SJSA1 (cell line): ENCODE measurements at regions not wholly inside any gene's neighbourhood (a gene's known extent, or its start where the extent isn't known, plus 50 kb on each side); places are given as distances from the start of the nearest gene placed in this dataset.
A peak's percentile ranks its signal among the peaks of the same experiment; 100 is the strongest.

ENCODE experiments used
- DNase-seq, 2 experiments: peaks; one replicate each; pipeline ENCODE4 v3.0.0-alpha.2; 2015 to 2020; ENCODE audit warnings: low spot score in 2 of 2, low read depth in 1 of 2
- H3K27ac ChIP-seq: fragments of 250-450 bp; sonication (Bioruptor Pico); 2 replicates; pipeline ENCODE4 v1.5.1; 2020; ENCODE audit warnings: mild to moderate bottlenecking, moderate library complexity
- H3K27me3 ChIP-seq: fragments of 250-450 bp; sonication (Bioruptor Pico); replicated peaks from 2 replicates; pipeline ENCODE4 v1.5.1; 2020; ENCODE audit warnings: mild to moderate bottlenecking, moderate library complexity
- H3K36me3 ChIP-seq: fragments of 250-450 bp; sonication (Bioruptor Pico); 2 replicates; pipeline ENCODE4 v1.5.1; 2020; ENCODE audit warnings: mild to moderate bottlenecking
- H3K4me1 ChIP-seq: fragments of 250-450 bp; sonication (Bioruptor Pico); replicated peaks from 2 replicates; pipeline ENCODE4 v1.6.1; 2021; ENCODE audit warnings: mild to moderate bottlenecking
- H3K4me3 ChIP-seq: fragments of 250-450 bp; sonication (Bioruptor Pico); 2 replicates; pipeline ENCODE4 v1.5.1; 2020; ENCODE audit warnings: mild to moderate bottlenecking
- H3K9me3 ChIP-seq: fragments of 250-450 bp; sonication (Bioruptor Pico); replicated peaks from 2 replicates; pipeline ENCODE4 v1.5.1; 2020; ENCODE audit warnings: mild to moderate bottlenecking

DNA sequence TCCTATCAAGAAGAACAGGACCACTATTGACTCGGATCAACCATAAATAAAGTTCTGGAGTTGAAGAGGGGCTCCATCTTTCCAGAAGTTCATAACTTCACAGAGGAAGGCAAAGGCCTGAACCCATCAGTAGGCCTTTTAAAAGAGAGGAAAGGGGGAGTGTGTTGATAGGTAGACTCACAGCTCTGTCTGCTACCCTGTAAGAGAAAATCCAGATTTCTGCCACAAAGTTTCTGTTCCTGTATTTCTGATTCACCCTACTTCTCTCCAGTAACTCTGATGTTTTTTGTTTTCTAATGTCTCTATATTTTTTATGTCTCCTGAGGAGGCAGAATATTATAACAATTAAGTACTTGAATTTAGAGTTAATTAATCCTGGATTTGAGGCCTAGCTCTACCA is 564.0 kb downstream of the TNS1 start:
- Histone ChIP-seq H3K9me3 (no peaks in the 10 kb centered on the region), H3K4me1 (peaks cover 4% of the 10 kb centered on the region), H3K36me3 (no peaks in the 10 kb centered on the region), H3K27ac (no peak overlapping the region), H3K27me3 (no peaks in the 10 kb centered on the region), H3K4me3 (no peak overlapping the region)
- no peak for DNase-seq

DNA sequence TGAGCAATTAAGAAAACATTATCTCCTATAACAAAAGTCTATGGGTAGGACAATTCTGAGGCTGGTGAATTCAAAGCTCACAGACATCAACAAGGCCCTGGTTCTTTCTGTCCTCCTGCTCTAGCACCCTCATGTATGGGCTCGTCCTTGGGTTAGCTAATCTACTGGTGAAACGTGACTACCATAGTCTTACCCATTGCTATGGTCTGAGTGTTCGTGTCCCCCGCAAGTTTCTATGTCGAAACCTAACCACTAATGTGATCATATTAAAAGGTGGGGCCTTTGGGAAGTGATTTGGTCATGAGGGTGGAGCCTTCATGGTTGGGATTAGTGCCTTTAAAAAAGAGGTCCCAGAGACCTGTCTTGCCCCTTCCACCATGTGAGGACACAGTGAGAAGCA is 564.7 kb downstream of the TNS1 start:
- no peaks in the 10 kb centered on the region for H3K9me3 ChIP-seq

DNA sequence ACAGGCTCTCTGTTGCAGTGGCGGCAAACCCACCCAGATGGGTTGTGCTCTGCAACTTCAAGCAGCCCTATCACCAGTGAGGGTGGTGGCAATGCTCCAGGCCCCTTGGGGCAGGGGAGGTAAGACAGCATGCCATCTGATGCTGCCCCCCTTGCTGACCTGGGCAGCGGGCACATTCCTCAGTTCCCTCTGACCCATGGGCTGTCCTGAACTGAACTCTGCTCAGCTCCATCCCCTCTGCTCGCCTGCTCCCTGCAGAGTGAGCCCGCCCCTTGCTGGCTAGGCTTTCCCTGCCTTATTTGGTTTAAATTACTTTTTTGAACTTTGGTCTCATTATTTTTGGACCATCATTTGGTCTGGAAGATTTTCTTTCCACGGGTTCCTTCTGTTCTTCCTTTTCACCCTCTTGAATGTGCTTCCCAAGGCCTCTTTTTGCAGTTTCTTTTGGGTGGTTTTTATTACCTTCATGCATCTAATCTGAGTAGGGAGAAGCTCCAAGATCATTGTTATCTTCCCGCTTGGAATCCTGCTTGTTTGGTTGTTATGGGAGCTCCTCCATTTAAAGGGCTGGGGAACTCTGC is 565.4 kb downstream of the TNS1 start:
- DNase-seq, result no peak
- H3K27me3 ChIP-seq, result no peaks in the 10 kb centered on the region
- no peak overlapping the region for H3K27ac ChIP-seq
- no peak overlapping the region for H3K4me3 ChIP-seq
- H3K4me1 ChIP-seq, result peaks cover 4% of the 10 kb centered on the region
- H3K36me3 ChIP-seq, result no peaks in the 10 kb centered on the region
- no peaks in the 10 kb centered on the region for H3K9me3 ChIP-seq

More for the DNA sequence above, 564.7 kb downstream of the TNS1 start:
- DNase-seq, result no peak
- no peaks in the 10 kb centered on the region for H3K27me3 ChIP-seq
- H3K36me3 ChIP-seq, result no peaks in the 10 kb centered on the region
- no peak overlapping the region for H3K27ac ChIP-seq
- H3K4me3 ChIP-seq, result no peak overlapping the region
- H3K4me1 ChIP-seq, result peaks cover 4% of the 10 kb centered on the region

DNA sequence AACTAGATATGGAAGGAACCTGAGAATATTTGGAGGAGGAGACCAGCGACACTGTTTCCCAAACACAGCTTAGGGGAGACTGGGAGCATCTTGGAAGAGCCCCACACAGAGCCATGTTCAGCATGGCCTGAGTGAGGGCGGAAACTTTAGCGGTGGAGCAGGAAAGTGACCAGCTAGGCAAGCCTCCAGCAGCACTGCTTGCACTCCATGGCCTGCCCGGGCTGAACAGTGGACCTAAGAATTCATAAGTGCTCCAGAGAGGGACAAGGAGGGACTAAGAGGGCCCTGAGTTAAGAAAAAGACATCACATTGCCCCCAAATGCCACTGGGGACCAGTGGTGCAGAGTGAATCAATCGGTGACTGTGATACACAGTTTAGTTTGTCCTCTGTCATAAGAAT is 566.4 kb downstream of the TNS1 start:
- Histone ChIP-seq H3K4me1 (peaks cover 7% of the 10 kb centered on the region), H3K27me3 (no peaks in the 10 kb centered on the region), H3K36me3 (no peaks in the 10 kb centered on the region), H3K27ac (no peak overlapping the region), H3K4me3 (no peak overlapping the region), H3K9me3 (no peaks in the 10 kb centered on the region)
- DNase-seq, result no peak

DNA sequence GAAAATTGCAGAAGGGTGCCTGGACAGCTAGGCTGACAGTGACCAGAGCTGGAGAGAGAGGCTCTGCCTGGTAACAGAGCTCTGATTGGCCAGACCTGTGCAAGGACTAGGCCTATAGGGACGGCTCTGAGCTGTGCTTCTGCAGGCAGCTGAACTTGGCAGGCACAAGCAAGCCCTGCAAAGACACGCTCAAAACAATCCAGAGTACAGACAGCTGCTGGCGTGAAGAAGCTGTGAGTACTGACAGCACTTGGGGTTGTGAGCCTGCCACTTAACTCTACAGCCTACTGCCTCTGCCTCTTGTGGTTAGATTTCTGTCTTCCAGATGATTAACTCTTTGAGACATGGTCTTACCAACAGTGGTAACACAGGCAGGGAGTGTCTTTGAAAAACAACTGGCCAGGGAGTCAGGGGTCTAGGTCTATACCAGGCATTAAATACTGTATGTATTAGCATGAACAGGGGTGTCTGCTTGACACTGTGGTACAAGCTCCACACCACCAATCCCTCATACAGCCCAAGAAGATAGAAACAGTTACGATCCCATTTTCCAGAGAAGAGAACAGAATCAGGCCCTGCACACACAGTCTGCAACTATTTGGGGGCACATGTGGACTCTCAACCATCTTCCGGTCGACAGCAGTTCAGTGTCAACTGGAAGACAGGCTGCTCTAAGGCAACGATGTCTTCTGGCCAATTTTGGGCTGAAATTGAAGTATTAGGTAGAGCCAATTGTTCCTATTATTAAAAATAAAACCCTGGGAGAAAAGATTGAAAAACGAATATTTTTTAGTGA is 568.4 kb downstream of the TNS1 start:
- DNase-seq, result peak; percentile 44 to 77
- Histone ChIP-seq H3K27me3 (no peaks in the 10 kb centered on the region), H3K4me3 (no peak overlapping the region), H3K9me3 (no peaks in the 10 kb centered on the region), H3K36me3 (no peaks in the 10 kb centered on the region), H3K27ac (no peak overlapping the region), H3K4me1 (peaks cover 7% of the 10 kb centered on the region)

DNA sequence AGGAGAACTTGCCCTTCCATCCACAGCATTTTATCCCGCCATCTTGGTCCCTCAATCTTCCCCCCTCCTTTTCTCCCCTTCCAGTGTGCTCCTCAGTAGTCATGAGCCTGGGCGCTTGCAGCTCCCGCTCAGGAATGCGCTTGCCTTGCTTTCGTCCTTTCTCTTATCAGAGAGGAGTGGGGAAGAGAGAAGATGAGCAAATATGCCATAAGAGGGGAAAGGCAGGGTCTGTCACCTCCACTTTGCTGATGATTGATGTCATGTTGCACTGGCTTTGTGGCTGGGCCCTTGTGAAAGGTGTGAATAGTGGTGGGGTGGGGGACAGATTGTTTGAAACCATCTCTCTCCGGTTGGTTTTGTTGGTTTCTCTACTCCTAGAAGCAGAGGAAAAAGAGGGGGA is 569.3 kb downstream of the TNS1 start:
- H3K27ac ChIP-seq, result no peak overlapping the region
- DNase-seq, result no peak

DNA sequence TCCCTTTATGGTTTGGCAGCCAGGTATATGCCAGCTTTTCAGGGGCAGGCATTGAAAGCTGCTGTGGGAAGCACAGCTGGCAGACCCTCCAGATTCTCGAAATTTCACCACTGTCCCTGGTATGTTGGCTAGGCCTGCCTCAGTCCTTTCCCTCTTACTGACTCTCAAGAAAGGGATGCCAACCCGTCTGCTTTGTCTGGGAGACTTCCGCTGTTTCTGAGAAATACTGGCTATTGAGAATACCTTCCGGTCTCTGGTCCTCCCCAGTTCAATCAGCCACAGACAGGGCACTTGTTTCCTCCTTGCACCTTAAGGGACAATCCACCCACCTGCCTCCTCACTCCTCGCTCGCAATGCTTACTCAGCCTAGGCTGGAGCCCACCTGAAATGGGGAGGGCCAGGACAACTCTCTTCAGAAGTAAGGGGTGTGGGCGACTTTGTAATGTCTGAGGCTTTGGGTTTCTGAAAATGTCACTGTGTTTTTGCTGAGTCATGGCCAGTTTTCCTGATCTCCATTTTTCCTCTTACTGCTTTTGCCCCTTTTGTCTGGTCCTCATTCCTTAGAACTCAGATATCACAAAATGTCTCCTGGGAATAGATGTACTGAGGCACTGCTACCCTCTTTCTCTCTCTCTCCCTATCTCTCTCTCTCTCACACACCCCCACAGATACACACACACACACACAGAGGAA is 571.1 kb downstream of the TNS1 start:
- Histone ChIP-seq H3K27ac (no peak overlapping the region), H3K4me1 (peaks cover 7% of the 10 kb centered on the region), H3K36me3 (no peaks in the 10 kb centered on the region), H3K9me3 (no peaks in the 10 kb centered on the region), H3K27me3 (no peaks in the 10 kb centered on the region), H3K4me3 (no peak overlapping the region)
- no peak for DNase-seq

More for the DNA sequence above, 569.3 kb downstream of the TNS1 start:
- Histone ChIP-seq H3K27me3 (no peaks in the 10 kb centered on the region), H3K36me3 (no peaks in the 10 kb centered on the region), H3K4me1 (peaks cover 7% of the 10 kb centered on the region), H3K4me3 (no peak overlapping the region), H3K9me3 (no peaks in the 10 kb centered on the region)

DNA sequence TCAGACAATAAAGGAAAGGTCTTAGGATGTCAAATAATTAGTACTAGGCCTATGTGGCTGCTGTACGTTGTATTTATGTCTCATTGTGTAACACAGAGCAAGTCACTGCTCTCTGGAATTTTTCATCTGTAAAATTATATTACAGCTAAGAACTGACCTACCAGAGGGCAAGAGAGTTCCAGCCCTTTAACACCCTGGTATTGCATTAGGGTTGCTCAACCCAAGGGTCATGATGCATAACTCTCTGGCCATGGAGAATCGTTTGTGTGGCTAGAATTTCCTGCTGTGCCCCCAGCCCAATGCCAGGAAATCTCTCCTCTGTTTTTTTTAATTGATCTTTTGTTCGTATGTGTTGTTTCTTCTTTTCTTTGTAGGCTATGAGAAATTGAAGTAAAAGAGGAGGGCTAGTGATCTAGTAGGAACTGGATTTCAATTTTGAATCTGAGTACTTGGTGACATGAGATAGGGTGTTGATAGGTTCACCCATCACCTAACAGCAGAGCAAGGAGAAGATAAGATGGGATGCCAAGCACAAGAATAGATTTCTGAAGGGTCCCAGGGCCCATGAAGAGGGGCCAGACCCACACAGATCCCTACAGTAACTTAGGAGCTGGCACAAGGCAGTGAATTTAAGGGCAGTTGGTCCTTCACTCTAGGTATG is 571.2 kb upstream of the TNP1 start:
- Histone ChIP-seq H3K27ac (no peak overlapping the region), H3K9me3 (no peaks in the 10 kb centered on the region), H3K27me3 (no peaks in the 10 kb centered on the region), H3K4me3 (no peak overlapping the region), H3K4me1 (peaks cover 7% of the 10 kb centered on the region), H3K36me3 (no peaks in the 10 kb centered on the region)
- DNase-seq, result no peak

DNA sequence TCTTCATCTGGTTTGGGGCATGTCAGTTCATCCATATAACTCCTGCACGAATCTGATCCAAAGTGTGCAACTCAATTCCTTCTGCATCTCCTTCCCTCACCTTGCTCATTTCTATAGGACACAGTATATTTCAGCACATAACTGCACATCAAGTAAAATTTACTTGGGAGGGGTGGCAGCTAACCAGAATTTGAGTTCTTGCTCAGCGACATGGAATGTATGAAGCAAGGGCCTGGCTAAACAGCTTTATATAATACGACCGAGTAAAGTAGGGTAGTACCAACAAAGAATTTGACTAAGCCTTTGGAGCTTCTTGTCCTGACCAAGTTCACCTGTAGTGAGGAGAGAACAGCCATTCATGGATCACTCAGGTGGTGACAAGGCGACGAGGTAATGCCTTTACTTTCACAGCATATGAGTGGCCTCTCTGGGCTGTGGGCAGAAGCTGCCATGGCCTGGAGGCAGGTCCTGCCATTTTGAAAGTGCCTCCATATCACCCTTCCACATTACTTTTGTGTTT is 570.2 kb upstream of the TNP1 start:
- no peaks in the 10 kb centered on the region for H3K36me3 ChIP-seq
- H3K4me3 ChIP-seq, result no peak overlapping the region
- DNase-seq, result no peak
- H3K4me1 ChIP-seq, result peaks cover 7% of the 10 kb centered on the region
- no peak overlapping the region for H3K27ac ChIP-seq
- no peaks in the 10 kb centered on the region for H3K27me3 ChIP-seq
- H3K9me3 ChIP-seq, result no peaks in the 10 kb centered on the region

DNA sequence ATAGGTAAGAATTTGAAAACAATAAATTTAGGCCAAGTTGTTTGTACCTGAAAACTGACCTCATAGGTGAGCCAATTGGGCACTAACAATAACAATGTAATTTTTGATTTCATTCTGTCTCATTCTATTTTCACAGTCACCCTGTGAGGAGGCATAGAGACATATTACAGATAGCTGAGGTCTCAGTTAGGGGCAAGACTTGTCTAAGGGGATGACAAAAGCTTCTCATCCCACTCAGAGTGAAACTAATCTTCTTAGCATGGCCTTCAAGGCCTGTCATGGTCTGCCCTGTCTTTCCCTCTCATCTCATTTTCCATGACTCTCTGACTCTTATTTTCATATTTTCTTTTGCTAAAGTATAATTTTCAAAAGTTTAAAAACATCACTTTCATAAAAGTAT is 562.0 kb upstream of the TNP1 start:
- no peak for DNase-seq
- Histone ChIP-seq H3K27ac (no peak overlapping the region), H3K4me3 (no peak overlapping the region), H3K36me3 (no peaks in the 10 kb centered on the region), H3K9me3 (no peaks in the 10 kb centered on the region), H3K27me3 (no peaks in the 10 kb centered on the region), H3K4me1 (no peaks in the 10 kb centered on the region)

DNA sequence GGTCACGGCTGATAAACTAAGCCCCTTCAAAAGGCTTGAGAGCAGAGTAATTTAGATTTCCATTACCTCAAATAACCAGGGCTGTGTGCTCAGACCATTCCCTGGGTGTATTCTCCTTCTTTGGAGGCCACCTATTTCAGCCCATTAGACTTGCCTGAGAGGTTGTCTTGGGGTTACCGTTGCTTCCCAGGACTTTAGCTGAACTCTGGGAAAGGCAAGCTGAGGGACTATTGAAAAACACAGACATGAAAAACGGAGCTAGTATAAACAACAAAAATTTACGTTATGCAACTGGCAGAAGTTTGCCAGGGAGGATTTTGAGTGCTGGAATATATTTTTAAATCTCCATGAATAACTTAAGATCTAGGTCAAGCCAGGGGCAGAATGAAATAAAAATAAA is 561.0 kb upstream of the TNP1 start:
- no peaks in the 10 kb centered on the region for H3K27me3 ChIP-seq
- H3K27ac ChIP-seq, result no peak overlapping the region
- no peak for DNase-seq
- no peaks in the 10 kb centered on the region for H3K9me3 ChIP-seq
- no peaks in the 10 kb centered on the region for H3K4me1 ChIP-seq
- H3K36me3 ChIP-seq, result no peaks in the 10 kb centered on the region
- H3K4me3 ChIP-seq, result no peak overlapping the region

DNA sequence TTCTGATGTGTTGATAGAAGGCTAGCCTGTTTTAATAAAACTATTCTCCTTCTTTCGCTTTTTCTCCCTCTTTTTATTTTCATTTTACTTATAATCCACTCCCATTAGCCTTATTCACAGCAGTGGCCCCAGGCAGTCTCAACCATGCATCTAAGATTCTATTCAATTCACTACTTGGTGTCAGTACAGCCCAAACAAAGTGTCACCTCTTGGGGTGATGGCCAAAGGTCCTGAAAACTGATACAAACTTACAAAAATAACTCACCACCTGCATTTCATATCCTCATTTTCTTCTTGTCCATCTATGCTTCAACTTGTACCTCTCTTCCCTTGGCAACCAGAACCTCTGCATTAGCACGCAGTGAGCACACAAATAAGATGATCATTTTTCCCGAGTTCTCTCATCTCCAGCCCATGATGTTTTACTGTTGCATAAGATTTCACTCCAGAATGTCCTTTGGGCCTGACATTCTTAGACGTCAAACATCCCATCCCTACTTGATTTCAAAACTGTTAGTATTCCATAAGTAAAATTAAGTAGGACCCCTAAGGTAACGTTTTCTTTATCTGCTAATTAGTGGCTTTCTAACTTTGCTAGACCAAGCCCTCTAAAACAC is 559.3 kb upstream of the TNP1 start:
- Histone ChIP-seq H3K4me1 (no peaks in the 10 kb centered on the region), H3K27me3 (no peaks in the 10 kb centered on the region), H3K9me3 (no peaks in the 10 kb centered on the region; the same call in 1 of the 2 replicates), H3K27ac (no peak overlapping the region), H3K36me3 (no peaks in the 10 kb centered on the region), H3K4me3 (no peak overlapping the region)
- DNase-seq, result no peak

DNA sequence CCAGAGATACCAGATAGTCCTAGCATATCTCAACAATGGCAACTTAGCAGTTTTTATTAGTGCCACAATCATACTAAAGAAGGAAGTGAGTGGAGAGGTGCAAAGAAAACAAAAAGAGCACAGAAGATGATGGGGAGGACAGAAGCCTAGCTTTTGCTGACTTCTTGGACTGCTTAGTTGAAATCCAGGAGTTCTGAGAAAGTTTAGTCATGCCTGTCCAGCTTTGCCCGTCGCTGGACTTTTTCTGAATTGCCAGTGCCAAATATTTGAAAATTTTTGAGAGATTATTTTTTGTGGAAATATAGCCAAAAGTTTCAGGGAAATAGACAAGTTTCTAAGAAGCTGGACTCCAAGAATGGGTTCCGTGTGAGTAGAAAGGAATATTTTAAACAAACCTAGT is 558.7 kb upstream of the TNP1 start:
- DNase-seq, result no peak
- H3K9me3 ChIP-seq, result no peaks in the 10 kb centered on the region; the same call in 1 of the 2 replicates
- no peak overlapping the region for H3K4me3 ChIP-seq
- no peaks in the 10 kb centered on the region for H3K36me3 ChIP-seq
- H3K4me1 ChIP-seq, result no peaks in the 10 kb centered on the region
- H3K27ac ChIP-seq, result no peak overlapping the region
- no peaks in the 10 kb centered on the region for H3K27me3 ChIP-seq
